ENCODE measurements at regions not wholly inside any gene's neighbourhood (a gene's known extent, or its start where the extent isn't known, plus 50 kb on each side); places are given as distances from the start of the nearest gene placed in this dataset.

- TF ChIP-seq, protein P1, sequence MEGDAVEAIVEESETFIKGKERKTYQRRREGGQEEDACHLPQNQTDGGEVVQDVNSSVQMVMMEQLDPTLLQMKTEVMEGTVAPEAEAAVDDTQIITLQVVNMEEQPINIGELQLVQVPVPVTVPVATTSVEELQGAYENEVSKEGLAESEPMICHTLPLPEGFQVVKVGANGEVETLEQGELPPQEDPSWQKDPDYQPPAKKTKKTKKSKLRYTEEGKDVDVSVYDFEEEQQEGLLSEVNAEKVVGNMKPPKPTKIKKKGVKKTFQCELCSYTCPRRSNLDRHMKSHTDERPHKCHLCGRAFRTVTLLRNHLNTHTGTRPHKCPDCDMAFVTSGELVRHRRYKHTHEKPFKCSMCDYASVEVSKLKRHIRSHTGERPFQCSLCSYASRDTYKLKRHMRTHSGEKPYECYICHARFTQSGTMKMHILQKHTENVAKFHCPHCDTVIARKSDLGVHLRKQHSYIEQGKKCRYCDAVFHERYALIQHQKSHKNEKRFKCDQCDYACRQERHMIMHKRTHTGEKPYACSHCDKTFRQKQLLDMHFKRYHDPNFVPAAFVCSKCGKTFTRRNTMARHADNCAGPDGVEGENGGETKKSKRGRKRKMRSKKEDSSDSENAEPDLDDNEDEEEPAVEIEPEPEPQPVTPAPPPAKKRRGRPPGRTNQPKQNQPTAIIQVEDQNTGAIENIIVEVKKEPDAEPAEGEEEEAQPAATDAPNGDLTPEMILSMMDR (IDR thresholded peaks at IDR 0.05; ENCODE audit: low read length), result no peak
- no peak for TF ChIP-seq EZH2 (IDR thresholded peaks at IDR 0.05; ENCODE audit: borderline replicate concordance, low read length)
These were observed 205.3 kb downstream of the TM2D1 start for GRCh38 chr1:61519631-61520030.

Measured in OCI-LY1 (cell line).